ENCODE measurements at regions not wholly inside any gene's neighbourhood (a gene's known extent, or its start where the extent isn't known, plus 50 kb on each side); places are given as distances from the start of the nearest gene placed in this dataset.
"Not testable (repeated sequence)": the region's sequence is repeated elsewhere in the genome, so short reads cannot be mapped to it uniquely, and the experiment has no call there.

DNA sequence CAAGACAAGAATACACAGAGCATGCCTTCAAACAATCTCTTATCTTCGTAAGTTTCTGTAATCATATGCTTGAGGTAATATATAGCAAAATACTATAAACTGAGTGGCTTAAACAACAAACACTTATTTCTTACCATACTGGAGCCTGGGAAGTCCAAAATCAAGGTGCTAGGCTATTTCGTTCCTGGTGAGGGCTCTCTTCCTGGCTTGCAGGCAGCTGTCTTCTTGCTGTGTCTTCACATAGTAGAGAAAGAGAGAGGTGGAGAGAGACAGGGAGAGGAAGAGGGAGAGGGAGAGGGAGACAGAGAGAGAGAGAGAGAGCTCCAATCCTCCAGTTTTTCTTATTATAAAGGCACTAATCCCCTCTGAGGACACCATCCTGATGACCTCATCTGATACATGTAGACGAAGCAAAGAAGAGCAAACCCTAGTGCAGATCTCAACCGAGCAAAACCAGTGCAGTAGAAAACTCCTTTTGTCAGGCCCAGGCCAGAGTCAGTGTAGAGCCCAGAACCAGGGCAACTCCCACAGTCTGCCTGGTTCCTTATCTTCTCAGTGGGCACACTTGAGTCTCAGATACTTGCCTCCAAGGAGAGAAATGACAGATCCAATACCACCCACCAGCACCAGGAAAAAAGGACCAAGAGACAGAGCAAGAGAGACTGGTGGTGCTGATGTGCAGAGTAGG lies 297.1 kb upstream of the NCAM1 start:
- TF ChIP-seq, protein P1, sequence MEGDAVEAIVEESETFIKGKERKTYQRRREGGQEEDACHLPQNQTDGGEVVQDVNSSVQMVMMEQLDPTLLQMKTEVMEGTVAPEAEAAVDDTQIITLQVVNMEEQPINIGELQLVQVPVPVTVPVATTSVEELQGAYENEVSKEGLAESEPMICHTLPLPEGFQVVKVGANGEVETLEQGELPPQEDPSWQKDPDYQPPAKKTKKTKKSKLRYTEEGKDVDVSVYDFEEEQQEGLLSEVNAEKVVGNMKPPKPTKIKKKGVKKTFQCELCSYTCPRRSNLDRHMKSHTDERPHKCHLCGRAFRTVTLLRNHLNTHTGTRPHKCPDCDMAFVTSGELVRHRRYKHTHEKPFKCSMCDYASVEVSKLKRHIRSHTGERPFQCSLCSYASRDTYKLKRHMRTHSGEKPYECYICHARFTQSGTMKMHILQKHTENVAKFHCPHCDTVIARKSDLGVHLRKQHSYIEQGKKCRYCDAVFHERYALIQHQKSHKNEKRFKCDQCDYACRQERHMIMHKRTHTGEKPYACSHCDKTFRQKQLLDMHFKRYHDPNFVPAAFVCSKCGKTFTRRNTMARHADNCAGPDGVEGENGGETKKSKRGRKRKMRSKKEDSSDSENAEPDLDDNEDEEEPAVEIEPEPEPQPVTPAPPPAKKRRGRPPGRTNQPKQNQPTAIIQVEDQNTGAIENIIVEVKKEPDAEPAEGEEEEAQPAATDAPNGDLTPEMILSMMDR (IDR thresholded peaks at IDR 0.05), result no peak
- no peak for DNase-seq (ENCODE audit: low spot score)
- no peak for ATAC-seq (ENCODE audit: insufficient number of reproducible peaks, low FRiP score, low read depth)

DNA sequence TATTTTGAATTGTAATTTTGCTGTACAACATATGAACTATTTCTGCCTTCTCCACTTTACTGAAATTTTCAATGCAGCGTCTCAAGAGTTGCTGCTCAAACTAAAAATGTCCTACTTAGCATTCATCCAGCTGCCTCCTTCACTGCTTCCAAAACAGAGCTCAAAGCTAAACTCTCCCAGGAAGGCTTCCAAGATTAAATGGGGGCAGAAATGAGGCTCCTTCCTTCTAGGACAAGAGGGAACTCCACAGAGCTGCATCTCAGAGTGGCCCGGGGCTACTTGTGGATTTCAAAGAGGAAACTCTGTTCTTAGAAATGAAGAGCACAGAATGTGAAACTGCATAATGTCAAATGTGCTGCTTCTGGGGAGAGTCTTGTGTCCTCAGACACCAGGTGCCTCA lies 295.9 kb upstream of the NCAM1 start:
- DNase-seq (ENCODE audit: low spot score), result no peak
- H3K4me3 ChIP-seq, result no peak overlapping the region
- H3K36me3 ChIP-seq, result no peaks in the 10 kb centered on the region
- H3K27me3 ChIP-seq (replicated peaks; ENCODE audit: insufficient read depth), result no peaks in the 10 kb centered on the region
- H3K4me1 ChIP-seq (ENCODE audit: control insufficient read depth in 1 of 2, low read depth in 2 of 2), result peaks cover 0 to 1% of the 10 kb centered on the region in 2 donors
- no peak overlapping the region for H3K27ac ChIP-seq
- TF ChIP-seq, protein P1 (IDR thresholded peaks at IDR 0.05), result no peak
- no peak for ATAC-seq (ENCODE audit: insufficient number of reproducible peaks, low FRiP score, low read depth)
- no peaks in the 10 kb centered on the region for H3K9me3 ChIP-seq

More for the DNA sequence above, 297.1 kb upstream of the NCAM1 start:
- Histone ChIP-seq H3K4me3 (no peak overlapping the region), H3K27me3 (replicated peaks; ENCODE audit: insufficient read depth) (no peaks in the 10 kb centered on the region), H3K36me3 (no peaks in the 10 kb centered on the region), H3K4me1 (ENCODE audit: control insufficient read depth in 1 of 2, low read depth in 2 of 2) (peaks cover 0 to 13% of the 10 kb centered on the region in 2 donors), H3K27ac (no peak overlapping the region), H3K9me3 (no peaks in the 10 kb centered on the region)

DNA sequence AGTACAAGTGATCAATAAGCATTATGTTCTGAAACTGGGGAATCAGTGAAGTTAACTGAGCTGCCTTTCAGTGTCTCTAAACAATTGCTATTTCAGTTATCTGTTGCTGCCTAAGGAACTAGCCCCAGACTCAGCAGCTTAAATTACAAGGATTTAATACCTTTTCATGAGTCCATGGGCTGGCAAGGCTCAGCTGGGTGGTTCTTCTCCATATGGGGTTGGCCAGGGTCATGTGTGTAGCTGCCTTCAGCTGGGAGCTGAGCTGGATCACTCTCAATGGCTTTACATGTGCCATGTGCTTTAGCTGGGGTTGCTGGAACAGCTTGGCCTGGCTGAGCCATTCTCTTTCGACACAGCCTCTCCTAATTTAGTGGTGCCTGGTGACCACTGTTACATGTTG lies 295.0 kb upstream of the NCAM1 start:
- Histone ChIP-seq H3K9me3 (no peaks in the 10 kb centered on the region), H3K27ac (no peak overlapping the region), H3K4me1 (ENCODE audit: control insufficient read depth in 1 of 2, low read depth in 2 of 2) (no peaks in the 10 kb centered on the region), H3K27me3 (replicated peaks; ENCODE audit: insufficient read depth) (no peaks in the 10 kb centered on the region), H3K36me3 (no peaks in the 10 kb centered on the region), H3K4me3 (no peak overlapping the region)
- TF ChIP-seq, protein P1 (IDR thresholded peaks at IDR 0.05), result no peak
- ATAC-seq (ENCODE audit: insufficient number of reproducible peaks, low FRiP score, low read depth) (no peak), DNase-seq (ENCODE audit: low spot score) (no peak)

DNA sequence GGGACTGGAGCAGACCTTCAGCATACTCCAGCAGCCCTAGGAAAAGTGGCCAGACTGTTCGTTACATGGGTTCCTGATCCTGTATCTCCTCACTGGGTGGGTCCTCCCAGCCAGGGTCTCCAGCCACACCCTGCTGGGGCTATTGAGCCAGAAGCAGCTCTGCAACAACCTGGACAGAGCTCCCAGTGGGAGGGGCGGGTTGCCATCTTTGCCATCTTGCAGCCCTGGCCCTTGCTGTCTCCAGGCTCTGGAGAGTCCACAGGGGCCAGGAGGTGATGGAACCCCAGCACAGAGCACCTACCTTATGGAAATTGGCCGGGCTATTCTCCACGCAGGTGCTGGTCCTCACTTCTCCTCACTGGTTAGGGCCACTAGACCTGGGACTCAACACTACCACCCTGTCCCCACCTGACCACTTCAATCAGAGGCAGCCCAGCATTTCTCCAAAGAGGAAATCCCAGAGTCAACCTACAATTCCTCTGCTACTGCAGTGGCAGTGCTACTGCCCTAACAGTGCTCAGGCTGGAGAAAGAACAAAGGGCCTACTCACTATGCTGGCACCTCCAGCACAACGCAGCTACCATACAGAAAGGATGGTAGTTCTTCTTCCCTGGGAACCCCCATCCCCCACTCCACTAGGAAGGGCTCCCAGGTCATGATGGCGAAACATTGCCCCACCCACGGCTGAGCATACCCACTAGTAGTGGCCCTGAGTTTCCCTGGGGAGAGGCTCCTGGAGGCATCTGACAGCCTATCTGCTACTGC lies 290.2 kb upstream of the NCAM1 start:
- H3K9me3 ChIP-seq, result no peaks in the 10 kb centered on the region
- no peaks in the 10 kb centered on the region for H3K27me3 ChIP-seq (replicated peaks; ENCODE audit: insufficient read depth)
- H3K4me3 ChIP-seq, result no peak overlapping the region
- TF ChIP-seq, protein P1 (IDR thresholded peaks at IDR 0.05), result no peak
- no peaks in the 10 kb centered on the region for H3K36me3 ChIP-seq
- H3K27ac ChIP-seq, result no peak overlapping the region
- DNase-seq (ENCODE audit: low spot score) (no peak), ATAC-seq (ENCODE audit: insufficient number of reproducible peaks, low FRiP score, low read depth) (no peak)
- no peaks in the 10 kb centered on the region for H3K4me1 ChIP-seq (ENCODE audit: control insufficient read depth in 1 of 2, low read depth in 2 of 2)

DNA sequence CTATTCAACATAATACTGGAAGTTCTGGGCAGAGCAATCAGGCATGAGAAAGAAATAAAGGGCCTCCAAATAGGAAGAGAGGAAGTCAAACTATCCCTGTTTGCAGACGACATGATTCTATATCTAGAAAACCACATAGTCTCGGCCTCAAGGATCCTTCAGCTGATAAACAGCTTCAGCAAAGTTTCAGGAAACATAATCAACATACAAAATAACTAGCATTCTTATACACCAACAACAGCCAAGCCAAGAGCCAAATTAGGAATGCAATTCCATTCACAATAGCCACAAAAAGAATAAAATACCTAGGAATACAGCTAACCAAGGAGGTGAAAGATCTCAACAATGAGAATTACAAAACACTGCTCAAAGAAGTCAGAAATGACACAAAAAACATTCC lies 287.8 kb upstream of the NCAM1 start:
- not testable (repeated sequence) for H3K27me3 ChIP-seq (replicated peaks; ENCODE audit: insufficient read depth); H3K36me3 ChIP-seq; H3K4me1 ChIP-seq (ENCODE audit: control insufficient read depth in 1 of 2, low read depth in 2 of 2); ATAC-seq (ENCODE audit: insufficient number of reproducible peaks, low FRiP score, low read depth); DNase-seq (ENCODE audit: low spot score); H3K4me3 ChIP-seq; H3K27ac ChIP-seq; H3K9me3 ChIP-seq
